ENCODE measurements at regions not wholly inside any gene's neighbourhood (a gene's known extent, or its start where the extent isn't known, plus 50 kb on each side); places are given as distances from the start of the nearest gene placed in this dataset.

DNA sequence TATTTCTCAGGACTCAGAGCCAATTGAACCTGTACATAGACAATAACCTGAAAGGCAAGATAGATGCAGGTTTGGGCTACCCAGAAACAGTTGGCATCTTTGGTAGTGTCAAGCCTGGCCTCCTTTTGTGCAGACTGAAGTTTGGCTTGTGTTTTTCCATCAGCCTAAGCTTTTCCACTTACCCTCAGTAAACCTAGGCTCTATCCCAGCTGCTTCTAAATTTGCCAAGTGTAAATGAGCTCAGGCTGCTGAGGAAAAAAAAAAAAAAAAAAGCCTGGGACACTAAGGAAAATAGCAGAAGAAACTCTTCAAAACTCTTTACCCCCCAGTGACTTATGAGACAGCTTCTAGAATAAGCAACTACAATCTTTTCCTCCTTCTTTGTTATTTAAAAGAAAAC, 316.3 kb upstream of the SORCS1 start:
- Histone ChIP-seq H3K4me2 (ENCODE audit: low read length) (no peak overlapping the region), H3K27ac (ENCODE audit: low read depth, low read length, poor library complexity, severe bottlenecking) (no peak overlapping the region), H3K9ac (ENCODE audit: low read length) (no peak overlapping the region), H3K4me1 (ENCODE audit: insufficient read depth, low read length, severe bottlenecking) (no peaks in the 10 kb centered on the region), H3K79me2 (ENCODE audit: insufficient read depth, low read length) (no peaks in the 10 kb centered on the region), H3K9me2 (ENCODE audit: low read depth, low read length) (no peaks in the 10 kb centered on the region), H3K27me3 (ENCODE audit: insufficient read depth, low read length) (no peaks in the 10 kb centered on the region), H3F3A (ENCODE audit: insufficient read depth, low read length) (no peaks in the 10 kb centered on the region), H2AFZ (ENCODE audit: low read length) (no peak overlapping the region), H3K36me3 (ENCODE audit: insufficient read depth, low read length) (no peaks in the 10 kb centered on the region), H3K4me3 (ENCODE audit: low read depth, low read length, poor library complexity, severe bottlenecking) (no peak overlapping the region), H4K20me1 (ENCODE audit: insufficient read depth, low read length) (no peaks in the 10 kb centered on the region), H3K9me3 (ENCODE audit: low read length) (no peaks in the 10 kb centered on the region)
- TF ChIP-seq, protein P1, sequence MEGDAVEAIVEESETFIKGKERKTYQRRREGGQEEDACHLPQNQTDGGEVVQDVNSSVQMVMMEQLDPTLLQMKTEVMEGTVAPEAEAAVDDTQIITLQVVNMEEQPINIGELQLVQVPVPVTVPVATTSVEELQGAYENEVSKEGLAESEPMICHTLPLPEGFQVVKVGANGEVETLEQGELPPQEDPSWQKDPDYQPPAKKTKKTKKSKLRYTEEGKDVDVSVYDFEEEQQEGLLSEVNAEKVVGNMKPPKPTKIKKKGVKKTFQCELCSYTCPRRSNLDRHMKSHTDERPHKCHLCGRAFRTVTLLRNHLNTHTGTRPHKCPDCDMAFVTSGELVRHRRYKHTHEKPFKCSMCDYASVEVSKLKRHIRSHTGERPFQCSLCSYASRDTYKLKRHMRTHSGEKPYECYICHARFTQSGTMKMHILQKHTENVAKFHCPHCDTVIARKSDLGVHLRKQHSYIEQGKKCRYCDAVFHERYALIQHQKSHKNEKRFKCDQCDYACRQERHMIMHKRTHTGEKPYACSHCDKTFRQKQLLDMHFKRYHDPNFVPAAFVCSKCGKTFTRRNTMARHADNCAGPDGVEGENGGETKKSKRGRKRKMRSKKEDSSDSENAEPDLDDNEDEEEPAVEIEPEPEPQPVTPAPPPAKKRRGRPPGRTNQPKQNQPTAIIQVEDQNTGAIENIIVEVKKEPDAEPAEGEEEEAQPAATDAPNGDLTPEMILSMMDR (IDR thresholded peaks at IDR 0.05; ENCODE audit: low read length), result no peak
- TF ChIP-seq EZH2 (IDR thresholded peaks at IDR 0.05; ENCODE audit: borderline replicate concordance, low read length), result no peak

DNA sequence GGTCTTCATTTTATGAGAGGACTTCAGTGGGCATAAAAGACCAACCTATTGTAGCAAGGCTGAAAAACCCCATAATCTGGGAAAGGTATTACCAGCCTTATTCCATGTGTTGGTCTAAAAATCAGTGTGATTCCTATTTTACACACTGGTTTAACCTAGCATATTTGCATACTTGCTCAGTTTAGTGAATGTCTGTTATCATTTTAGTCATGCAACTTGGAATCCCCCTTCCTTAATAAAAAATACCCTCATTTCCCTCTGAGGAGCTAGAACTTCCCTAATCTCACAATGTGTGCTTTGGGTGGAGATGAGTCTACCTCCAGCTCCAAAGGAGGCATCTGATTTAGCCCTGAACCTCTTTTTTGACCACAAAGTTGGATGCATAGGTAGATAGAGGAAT, 312.8 kb upstream of the SORCS1 start:
- Histone ChIP-seq H4K20me1 (ENCODE audit: insufficient read depth, low read length) (no peaks in the 10 kb centered on the region), H3K79me2 (ENCODE audit: insufficient read depth, low read length) (no peaks in the 10 kb centered on the region), H3K9me2 (ENCODE audit: low read depth, low read length) (no peaks in the 10 kb centered on the region), H3K27me3 (ENCODE audit: insufficient read depth, low read length) (no peaks in the 10 kb centered on the region), H3K4me2 (ENCODE audit: low read length) (no peak overlapping the region), H3K27ac (ENCODE audit: low read depth, low read length, poor library complexity, severe bottlenecking) (no peak overlapping the region), H3K9ac (ENCODE audit: low read length) (no peak overlapping the region), H3K4me1 (ENCODE audit: insufficient read depth, low read length, severe bottlenecking) (no peaks in the 10 kb centered on the region), H3K4me3 (ENCODE audit: low read depth, low read length, poor library complexity, severe bottlenecking) (no peak overlapping the region), H3F3A (ENCODE audit: insufficient read depth, low read length) (no peaks in the 10 kb centered on the region), H3K9me3 (ENCODE audit: low read length) (no peaks in the 10 kb centered on the region), H3K36me3 (ENCODE audit: insufficient read depth, low read length) (no peaks in the 10 kb centered on the region), H2AFZ (ENCODE audit: low read length) (no peak overlapping the region)
- TF ChIP-seq, protein P1 (IDR thresholded peaks at IDR 0.05; ENCODE audit: low read length), result no peak
- TF ChIP-seq EZH2 (IDR thresholded peaks at IDR 0.05; ENCODE audit: borderline replicate concordance, low read length), result no peak

DNA sequence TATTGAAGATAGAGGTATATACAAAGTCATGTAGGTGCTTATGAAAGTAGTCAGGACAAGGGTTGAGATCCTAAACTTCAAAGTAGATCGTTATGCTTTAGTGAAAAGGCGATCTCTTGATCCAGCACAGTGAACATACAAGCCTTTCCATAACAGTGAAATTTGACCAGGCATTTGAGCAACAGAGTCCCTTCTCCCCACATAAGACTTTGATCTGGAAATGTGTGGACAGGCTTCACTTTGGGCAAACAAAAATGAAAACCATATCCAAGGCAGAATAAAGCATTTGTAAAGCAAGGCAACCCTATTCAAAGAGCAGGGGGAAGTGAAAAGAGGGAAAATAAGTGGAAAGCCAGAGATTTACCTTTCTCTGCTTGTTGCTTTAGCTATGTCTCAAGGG, 311.9 kb upstream of the SORCS1 start:
- Histone ChIP-seq H3K9ac (ENCODE audit: low read length) (no peak overlapping the region), H2AFZ (ENCODE audit: low read length) (no peak overlapping the region), H3K4me1 (ENCODE audit: insufficient read depth, low read length, severe bottlenecking) (no peaks in the 10 kb centered on the region), H3K9me3 (ENCODE audit: low read length) (no peaks in the 10 kb centered on the region), H3K9me2 (ENCODE audit: low read depth, low read length) (no peaks in the 10 kb centered on the region), H3K27ac (ENCODE audit: low read depth, low read length, poor library complexity, severe bottlenecking) (no peak overlapping the region), H3K79me2 (ENCODE audit: insufficient read depth, low read length) (no peaks in the 10 kb centered on the region), H3K4me2 (ENCODE audit: low read length) (no peak overlapping the region), H3K36me3 (ENCODE audit: insufficient read depth, low read length) (no peaks in the 10 kb centered on the region), H3K4me3 (ENCODE audit: low read depth, low read length, poor library complexity, severe bottlenecking) (no peak overlapping the region), H4K20me1 (ENCODE audit: insufficient read depth, low read length) (no peaks in the 10 kb centered on the region), H3F3A (ENCODE audit: insufficient read depth, low read length) (no peaks in the 10 kb centered on the region), H3K27me3 (ENCODE audit: insufficient read depth, low read length) (no peaks in the 10 kb centered on the region)
- TF ChIP-seq, protein P1 (IDR thresholded peaks at IDR 0.05; ENCODE audit: low read length), result no peak
- no peak for TF ChIP-seq EZH2 (IDR thresholded peaks at IDR 0.05; ENCODE audit: borderline replicate concordance, low read length)

Data from OCI-LY1 (cell line).